Common myeloid progenitor, CD34-positive (primary cell): ENCODE measurements at regions not wholly inside any gene's neighbourhood (a gene's known extent, or its start where the extent isn't known, plus 50 kb on each side); places are given as distances from the start of the nearest gene placed in this dataset.

Experiments
- CTCF ChIA-PET: fragments of 350-600 bp; sonication (Branson Sonifier 250); formaldehyde crosslinking; loops from one replicate; lab custom pipeline; 2021; ENCODE audit warnings: antibody characterized with exemption; lab: Charles Lee
- POLR2A ChIA-PET: fragments of 350-600 bp; sonication (Branson Sonifier 250); formaldehyde crosslinking; loops from one replicate; lab custom pipeline; 2021; ENCODE audit warnings: antibody characterized with exemption; lab: Charles Lee
- DNase-seq, 3 donors: peaks; one replicate each; pipeline versions ENCODE4 v3.0.0 to v3.0.0-alpha.2; 2013
- H3K27ac ChIP-seq, 2 experiments: 1 replicate in 1 of 2; 2 replicates in 1 of 2; pipeline ENCODE4 v1.7.0; 2013; ENCODE audit warnings: inconsistent platforms in 2 of 2, low read length in 2 of 2, mild to moderate bottlenecking in 2 of 2, low read depth in 1 of 2, moderate library complexity in 1 of 2; ENCODE audit not compliant: severe bottlenecking in 2 of 2, insufficient read depth in 1 of 2, poor library complexity in 1 of 2
- H3K27me3 ChIP-seq, 5 experiments: replicated peaks in 2 of 5; 1 replicate in 3 of 5; 2 replicates in 2 of 5; pipeline versions ENCODE4 v1.6.1 to v1.7.0; 2013; ENCODE audit warnings: low read length in 4 of 5, mild to moderate bottlenecking in 2 of 5, moderate library complexity in 2 of 5, inconsistent platforms in 1 of 5; ENCODE audit not compliant: insufficient read depth in 5 of 5, control insufficient read depth in 4 of 5
- H3K36me3 ChIP-seq, 4 experiments: 1 replicate in 2 of 4; 2 replicates in 2 of 4; pipeline versions ENCODE4 v1.6.1 to v1.7.0; 2013; ENCODE audit warnings: low read length in 3 of 4, control low read depth in 1 of 4, mild to moderate bottlenecking in 1 of 4; ENCODE audit not compliant: control insufficient read depth in 4 of 4, insufficient read depth in 4 of 4
- H3K4me1 ChIP-seq, 4 experiments: 1 replicate in 3 of 4; 2 replicates in 1 of 4; pipeline versions ENCODE4 v1.6.1 to v1.7.1; 2013; ENCODE audit warnings: low read length in 3 of 4, mild to moderate bottlenecking in 3 of 4, control low read depth in 1 of 4, inconsistent platforms in 1 of 4, moderate library complexity in 1 of 4; ENCODE audit not compliant: control insufficient read depth in 4 of 4, insufficient read depth in 4 of 4; ENCODE audit errors: control extremely low read depth in 1 of 4
- H3K4me3 ChIP-seq, 7 experiments: 1 replicate in 4 of 7; 2 replicates in 3 of 7; pipeline versions ENCODE4 v1.5.1 to v1.7.0; 2013; ENCODE audit warnings: mild to moderate bottlenecking in 7 of 7, low read length in 6 of 7, moderate library complexity in 6 of 7, inconsistent platforms in 2 of 7, low read depth in 2 of 7, control low read depth in 1 of 7; ENCODE audit not compliant: insufficient read depth in 4 of 7, control insufficient read depth in 1 of 7; ENCODE audit errors: extremely low read depth in 1 of 7
- H3K9me3 ChIP-seq, 5 experiments: 1 replicate in 4 of 5; 2 replicates in 1 of 5; pipeline versions ENCODE4 v1.6.1 to v1.7.1; 2013; ENCODE audit warnings: low read length in 4 of 5, mild to moderate bottlenecking in 2 of 5, inconsistent platforms in 1 of 5, low read depth in 1 of 5, moderate library complexity in 1 of 5; ENCODE audit not compliant: control insufficient read depth in 4 of 5, insufficient read depth in 2 of 5; ENCODE audit errors: control extremely low read depth in 1 of 5
- WGBS: methylation state at CpG from one replicate; pipeline ENCODE4 v1.1.5; 2013; ENCODE audit not compliant: insufficient coverage; 5-methylcytosine and 5-hydroxymethylcytosine counted together

- WGBS = 95% methylated on average over 6 of the region's 6 CpGs
- no peaks in the 10 kb centered on the region for H3K36me3 ChIP-seq
- no peaks in the 10 kb centered on the region for H3K27me3 ChIP-seq
- no peak overlapping the region for H3K27ac ChIP-seq
- H3K9me3 ChIP-seq = no peaks in the 10 kb centered on the region
- no peak for DNase-seq
- ChIA-PET CTCF (interaction anchor here (1.2 to 3.6 kb wide), 7 partner anchors 156 to 258 kb away, joined by 3 to 30 read pairs (median 4); partner anchors contain the start of gene TNFRSF21), POLR2A (no interaction called here)
- H3K4me3 ChIP-seq = no peak overlapping the region
- peaks cover 0 to 22% (median 17%) of the 10 kb centered on the region in 4 experiments for H3K4me1 ChIP-seq
Measured at GRCh38 chr6:47098570-47098993, 56.5 kb upstream of the ADGRF1 start.

- Histone ChIP-seq H3K36me3 (no peaks in the 10 kb centered on the region), H3K27me3 (no peaks in the 10 kb centered on the region), H3K4me3 (no peak overlapping the region), H3K27ac (no peak overlapping the region), H3K4me1 (peaks cover 0 to 22% (median 17%) of the 10 kb centered on the region in 4 experiments), H3K9me3 (no peaks in the 10 kb centered on the region)
- 65% methylated on average over 6 of the region's 8 CpGs for WGBS
- ChIA-PET CTCF (interaction anchor here (0.8 to 3.6 kb wide), 17 partner anchors 9 to 637 kb away, joined by 3 to 30 read pairs (median 4); partner anchors contain the start of gene TNFRSF21), POLR2A (no interaction called here)
- peak; percentile 74 to 90 (median 90) for DNase-seq
Measured at GRCh38 chr6:47097092-47097945, 55.2 kb upstream of the ADGRF1 start.

DNA sequence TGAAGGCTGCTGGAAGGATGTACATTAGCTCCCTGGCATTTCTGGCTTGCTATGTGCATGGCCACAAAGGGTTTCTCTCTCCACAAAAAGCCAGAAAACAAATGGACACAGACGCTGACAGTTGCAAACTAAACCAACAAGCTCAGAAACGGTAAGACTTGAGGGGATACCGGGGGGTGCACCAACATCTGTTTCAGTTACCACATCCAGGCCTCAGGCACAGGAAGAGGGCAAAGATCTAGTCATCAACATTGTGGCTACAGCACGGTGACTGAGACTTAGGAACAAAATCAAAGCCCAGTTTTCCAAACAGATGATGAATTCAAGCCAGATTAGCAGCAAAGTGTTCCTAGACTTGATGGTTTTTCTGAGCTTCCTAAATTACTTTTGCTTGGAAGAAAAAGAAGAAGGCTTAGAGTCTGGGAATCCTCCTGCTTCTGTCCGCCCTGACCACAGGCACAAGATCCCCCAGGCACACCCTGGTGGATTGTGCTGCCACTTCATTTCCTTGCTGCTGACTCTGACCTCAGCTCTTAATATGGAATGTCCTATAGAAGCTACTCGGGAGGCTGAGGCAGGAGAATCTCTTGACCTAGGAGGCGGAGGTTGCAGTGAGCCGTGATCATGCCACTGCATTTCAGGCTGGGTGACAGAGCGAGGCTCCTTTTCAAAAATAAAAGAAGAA is 54.2 kb upstream of the ADGRF1 start:
- Histone ChIP-seq H3K36me3 (no peaks in the 10 kb centered on the region), H3K4me1 (peaks cover 0 to 22% (median 17%) of the 10 kb centered on the region in 4 experiments), H3K27ac (no peak overlapping the region), H3K4me3 (no peak overlapping the region), H3K27me3 (no peaks in the 10 kb centered on the region), H3K9me3 (no peaks in the 10 kb centered on the region)
- WGBS = 52% methylated on average over 7 of the region's 9 CpGs
- ChIA-PET CTCF (interaction anchor here (0.7 to 3.6 kb wide), 11 partner anchors 10 to 638 kb away, joined by 3 to 30 read pairs (median 6); partner anchors contain the start of gene TNFRSF21), POLR2A (interaction anchor here (0.7 kb wide), 1 partner anchor 146 kb away, joined by 3 read pairs; no protein-coding TSS in a partner anchor)
- peak in 2 of 3 donors; percentile 86 to 89 for DNase-seq

DNA sequence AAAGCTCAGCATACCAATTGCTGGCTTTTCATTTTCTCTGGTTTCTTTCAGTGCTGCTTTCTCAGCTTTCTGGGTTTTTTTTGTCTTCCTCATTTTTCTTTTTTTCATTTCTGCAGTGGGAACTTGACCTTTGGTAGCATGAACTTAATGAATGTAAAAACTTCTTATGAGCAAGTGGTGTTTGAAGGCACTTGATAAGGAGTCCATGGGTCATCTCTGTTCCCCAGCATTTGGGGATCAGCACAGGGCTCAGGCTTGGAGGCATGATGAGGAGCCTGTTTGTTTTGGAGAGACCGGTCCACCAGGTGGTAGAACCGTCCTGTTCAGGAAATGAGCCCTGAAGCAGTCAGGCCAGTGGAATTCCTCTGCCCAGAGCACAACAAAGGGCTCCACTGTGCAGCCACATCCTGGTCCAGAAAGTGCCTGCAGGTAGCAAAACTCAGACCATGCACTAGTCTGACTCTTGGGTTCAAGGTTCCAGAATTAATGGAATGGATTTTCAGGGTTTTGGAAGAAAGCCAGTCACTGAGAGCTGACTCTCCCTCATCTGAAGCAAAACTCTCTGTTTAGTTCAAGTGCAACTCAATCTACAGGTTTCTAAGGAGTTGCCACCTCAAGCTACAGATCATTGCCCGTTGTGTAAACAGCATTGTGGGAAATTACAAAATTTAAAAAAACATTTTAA is 52.3 kb upstream of the ADGRF1 start:
- Histone ChIP-seq H3K36me3 (no peaks in the 10 kb centered on the region), H3K27ac (no peak overlapping the region), H3K4me1 (peaks cover 0 to 22% (median 17%) of the 10 kb centered on the region in 4 experiments), H3K27me3 (no peaks in the 10 kb centered on the region), H3K4me3 (no peak overlapping the region), H3K9me3 (no peaks in the 10 kb centered on the region)
- 60% methylated on average over 1 of the region's 3 CpGs for WGBS
- ChIA-PET CTCF (interaction anchor here (0.6 to 2.7 kb wide), 6 partner anchors 10 to 228 kb away, joined by 3 to 9 read pairs (median 4); no protein-coding TSS in a partner anchor), POLR2A (no interaction called here)
- no peak for DNase-seq

GRCh38 chr6:47093169-47093568 is 51.0 kb upstream of the ADGRF1 start:
- H3K27me3 ChIP-seq = no peaks in the 10 kb centered on the region
- H3K4me3 ChIP-seq = no peak overlapping the region
- H3K4me1 ChIP-seq = peaks cover 0 to 22% (median 17%) of the 10 kb centered on the region in 4 experiments
- CTCF ChIA-PET = interaction anchor here (1.0 to 2.7 kb wide), 4 partner anchors 9 to 218 kb away, joined by 3 to 9 read pairs (median 6); no protein-coding TSS in a partner anchor
- POLR2A ChIA-PET = interaction anchor here (0.6 kb wide), 1 partner anchor 723 kb away, joined by 3 read pairs; no protein-coding TSS in a partner anchor
- DNase-seq = no peak
- H3K27ac ChIP-seq = no peak overlapping the region
- no peaks in the 10 kb centered on the region for H3K9me3 ChIP-seq
- WGBS = 98% methylated on average over 5 of the region's 5 CpGs
- no peaks in the 10 kb centered on the region for H3K36me3 ChIP-seq

DNA sequence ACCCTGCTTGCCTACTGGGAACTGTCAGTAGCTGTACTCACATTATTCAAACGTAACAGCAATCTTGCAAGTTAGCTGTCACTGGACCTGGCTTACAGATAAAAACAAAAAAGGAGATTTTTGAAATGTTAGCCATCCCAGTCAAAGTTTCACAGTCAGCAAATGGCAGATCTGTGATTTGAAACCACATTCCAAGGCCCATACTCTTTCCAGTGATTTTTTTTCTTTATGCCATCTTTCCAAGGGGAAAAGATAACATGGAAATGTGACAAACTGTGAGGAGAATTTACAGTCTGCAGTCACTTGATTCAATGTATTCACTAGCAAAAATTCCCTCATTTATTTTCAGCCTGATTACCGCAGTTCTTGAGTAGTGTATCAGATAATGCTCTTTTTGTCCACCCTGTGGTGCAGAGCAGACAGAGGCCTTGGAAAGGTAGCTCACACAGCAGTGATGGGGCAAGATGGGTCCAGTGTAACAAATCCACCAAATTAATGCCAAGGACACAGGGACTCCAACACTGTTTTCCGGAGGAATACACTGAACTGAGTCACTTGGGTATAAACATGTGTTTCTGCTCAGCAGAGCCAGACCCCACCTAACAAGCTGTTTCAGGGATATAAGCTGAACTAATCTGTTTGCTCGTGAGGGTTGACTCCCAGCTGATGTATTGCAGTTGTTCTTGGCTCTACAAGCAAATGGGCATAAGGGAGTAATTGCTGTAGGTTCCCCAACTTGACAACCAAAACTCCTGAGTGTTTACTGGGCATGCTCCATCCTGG is 49.9 kb upstream of the ADGRF1 start:
- no peak for DNase-seq
- H3K4me1 ChIP-seq = peaks cover 0 to 21% (median 14%) of the 10 kb centered on the region in 4 experiments
- H3K27ac ChIP-seq = no peak overlapping the region
- no peaks in the 10 kb centered on the region for H3K9me3 ChIP-seq
- no peaks in the 10 kb centered on the region for H3K27me3 ChIP-seq
- H3K4me3 ChIP-seq = no peak overlapping the region
- H3K36me3 ChIP-seq = no peaks in the 10 kb centered on the region
- CTCF ChIA-PET = no interaction called here
- WGBS = 100% methylated on average over 3 of the region's 4 CpGs
- POLR2A ChIA-PET = interaction anchor here (0.6 kb wide), 1 partner anchor 722 kb away, joined by 3 read pairs; no protein-coding TSS in a partner anchor
